HCT116 (cell line): ENCODE measurements at regions not wholly inside any gene's neighbourhood (a gene's known extent, or its start where the extent isn't known, plus 50 kb on each side); places are given as distances from the start of the nearest gene placed in this dataset.

Experiments
- CEBPB ChIP-seq: IDR thresholded peaks from 2 replicates; pipeline ENCODE4 v1.6.1; 2012; ENCODE audit warnings: low read depth
- POLR2AphosphoS5 ChIP-seq: IDR thresholded peaks from 2 replicates; pipeline ENCODE4 v1.6.1; 2011; ENCODE audit warnings: mild to moderate bottlenecking, low read depth, low read length, moderate library complexity
- TCF7L2 ChIP-seq: IDR thresholded peaks from 2 replicates; pipeline ENCODE4 v1.7.0; 2011; ENCODE audit warnings: borderline replicate concordance, inconsistent platforms; ENCODE audit not compliant: insufficient read depth, insufficient read length; ENCODE audit errors: extremely low read depth
- TF ChIP-seq, protein P1 (sequence below), 3 experiments: fragments of 200-600 bp in 1 of 3; sonication (generic) in 1 of 3; IDR thresholded peaks in 2 of 3; conservative IDR thresholded peaks in 1 of 3; 2 replicates each; pipeline ENCODE4 v1.5.1; 2012 to 2017; ENCODE audit warnings: low read depth in 2 of 3, low read length in 2 of 3, antibody characterized with exemption in 1 of 3, borderline replicate concordance in 1 of 3, control low read depth in 1 of 3, mild to moderate bottlenecking in 1 of 3, mixed read lengths in 1 of 3, mixed run types in 1 of 3, moderate library complexity in 1 of 3; ENCODE audit not compliant: insufficient read depth in 1 of 3

DNA sequence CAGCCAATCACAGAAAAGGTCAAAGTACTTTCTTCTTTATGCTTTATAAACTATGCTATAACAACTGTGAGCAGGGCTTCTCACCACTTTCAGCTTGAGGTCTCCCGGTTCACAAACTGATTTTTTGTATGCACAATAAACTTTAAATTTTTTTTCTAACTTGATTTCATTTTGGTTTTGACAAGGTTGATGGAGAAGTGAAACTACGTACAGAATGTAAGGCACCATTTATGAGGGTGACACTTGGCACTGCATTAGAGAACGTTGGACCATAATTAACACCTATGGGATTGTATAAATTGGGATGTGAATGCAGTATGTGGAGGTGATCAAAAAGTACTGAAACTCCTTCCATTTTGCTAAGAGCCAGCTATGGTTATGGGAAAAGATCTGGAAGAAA, 857.9 kb upstream of the HTR2C start:
- TF ChIP-seq POLR2AphosphoS5, result no peak
- TF ChIP-seq, protein P1, sequence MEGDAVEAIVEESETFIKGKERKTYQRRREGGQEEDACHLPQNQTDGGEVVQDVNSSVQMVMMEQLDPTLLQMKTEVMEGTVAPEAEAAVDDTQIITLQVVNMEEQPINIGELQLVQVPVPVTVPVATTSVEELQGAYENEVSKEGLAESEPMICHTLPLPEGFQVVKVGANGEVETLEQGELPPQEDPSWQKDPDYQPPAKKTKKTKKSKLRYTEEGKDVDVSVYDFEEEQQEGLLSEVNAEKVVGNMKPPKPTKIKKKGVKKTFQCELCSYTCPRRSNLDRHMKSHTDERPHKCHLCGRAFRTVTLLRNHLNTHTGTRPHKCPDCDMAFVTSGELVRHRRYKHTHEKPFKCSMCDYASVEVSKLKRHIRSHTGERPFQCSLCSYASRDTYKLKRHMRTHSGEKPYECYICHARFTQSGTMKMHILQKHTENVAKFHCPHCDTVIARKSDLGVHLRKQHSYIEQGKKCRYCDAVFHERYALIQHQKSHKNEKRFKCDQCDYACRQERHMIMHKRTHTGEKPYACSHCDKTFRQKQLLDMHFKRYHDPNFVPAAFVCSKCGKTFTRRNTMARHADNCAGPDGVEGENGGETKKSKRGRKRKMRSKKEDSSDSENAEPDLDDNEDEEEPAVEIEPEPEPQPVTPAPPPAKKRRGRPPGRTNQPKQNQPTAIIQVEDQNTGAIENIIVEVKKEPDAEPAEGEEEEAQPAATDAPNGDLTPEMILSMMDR (IDR thresholded peaks at IDR 0.05 in 2 of 3, conservative IDR thresholded peaks at IDR 0.05 in 1 of 3; ENCODE audit: borderline replicate concordance in 1 of 3, insufficient read depth in 1 of 3, low read depth in 2 of 3, low read length in 2 of 3), result no peak
- no peak for TF ChIP-seq CEBPB
- no peak for TF ChIP-seq TCF7L2
